Adipocyte (in vitro differentiated cells): ENCODE measurements at regions not wholly inside any gene's neighbourhood (a gene's known extent, or its start where the extent isn't known, plus 50 kb on each side); places are given as distances from the start of the nearest gene placed in this dataset.

ENCODE experiments used
- DNase-seq: peaks from one replicate; pipeline ENCODE4 v3.0.0-alpha.2; 2015; ENCODE audit warnings: low read depth
- H3K27me3 ChIP-seq: replicated peaks from 2 replicates; pipeline ENCODE4 v1.7.0; 2013; ENCODE audit warnings: mild to moderate bottlenecking, low read length, moderate library complexity; ENCODE audit not compliant: control insufficient read depth, insufficient read depth
- H3K36me3 ChIP-seq: 2 replicates; pipeline ENCODE4 v1.7.0; 2013; ENCODE audit warnings: low read length, mild to moderate bottlenecking, moderate library complexity; ENCODE audit not compliant: control insufficient read depth, insufficient read depth, severe bottlenecking
- H3K4me1 ChIP-seq: 2 replicates; pipeline ENCODE4 v1.7.0; 2013; ENCODE audit warnings: mild to moderate bottlenecking, low read length, moderate library complexity; ENCODE audit not compliant: control insufficient read depth, insufficient read depth
- H3K4me3 ChIP-seq: 2 replicates; pipeline ENCODE4 v1.7.0; 2013; ENCODE audit warnings: mild to moderate bottlenecking, low read length, moderate library complexity
- H3K9ac ChIP-seq: 2 replicates; pipeline ENCODE4 v1.7.0; 2013; ENCODE audit warnings: mild to moderate bottlenecking, low read length, moderate library complexity
- H3K9me3 ChIP-seq: 2 replicates; pipeline ENCODE4 v1.7.0; 2013; ENCODE audit warnings: mild to moderate bottlenecking, low read length, moderate library complexity; ENCODE audit not compliant: control insufficient read depth

DNA sequence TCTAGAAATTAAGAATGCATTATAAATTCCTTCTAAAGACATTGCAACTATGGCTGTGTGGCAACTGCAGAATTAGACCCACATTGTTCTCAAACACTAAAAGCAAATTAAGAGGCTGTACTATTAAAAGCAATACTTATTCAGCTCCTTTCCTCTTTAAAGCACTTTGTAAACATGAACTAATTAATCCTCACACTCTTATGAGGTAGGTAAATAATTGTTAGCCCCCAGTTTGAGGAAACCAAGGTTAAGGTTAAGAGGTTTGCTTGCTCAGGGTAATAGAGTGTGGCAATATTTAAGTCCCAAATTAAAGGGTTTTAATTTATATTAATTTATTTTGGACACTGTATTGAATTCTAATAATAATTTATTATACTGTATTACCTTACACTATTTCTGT lies 553.8 kb downstream of the LRRIQ3 start:
- H3K4me3 ChIP-seq = no peak overlapping the region
- H3K27me3 ChIP-seq = no peaks in the 10 kb centered on the region
- DNase-seq = no peak
- H3K9me3 ChIP-seq = no peaks in the 10 kb centered on the region
- no peaks in the 10 kb centered on the region for H3K4me1 ChIP-seq
- no peak overlapping the region for H3K9ac ChIP-seq
- H3K36me3 ChIP-seq = no peaks in the 10 kb centered on the region

DNA sequence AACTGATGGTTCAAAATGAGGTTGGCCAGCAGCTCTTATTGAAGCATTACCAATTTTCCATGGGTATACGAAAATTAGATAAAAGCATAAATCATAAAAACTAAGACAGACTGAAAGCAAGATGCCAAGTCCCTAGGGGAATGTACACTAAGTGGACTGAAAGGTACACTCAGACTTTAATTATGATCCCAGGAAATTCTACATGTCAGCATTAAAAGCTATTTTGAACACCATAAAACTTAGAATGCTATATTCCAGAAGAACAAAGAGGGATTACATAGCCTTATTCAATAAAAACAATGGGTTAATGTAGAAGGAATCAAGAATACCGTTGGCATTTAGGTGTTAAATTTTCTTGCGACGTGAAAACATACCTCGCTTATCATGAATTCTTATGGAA lies 558.5 kb downstream of the LRRIQ3 start:
- H3K36me3 ChIP-seq = no peaks in the 10 kb centered on the region
- H3K4me3 ChIP-seq = no peak overlapping the region
- H3K9ac ChIP-seq = no peak overlapping the region
- H3K4me1 ChIP-seq = no peaks in the 10 kb centered on the region
- H3K9me3 ChIP-seq = no peaks in the 10 kb centered on the region
- no peak for DNase-seq
- no peaks in the 10 kb centered on the region for H3K27me3 ChIP-seq

DNA sequence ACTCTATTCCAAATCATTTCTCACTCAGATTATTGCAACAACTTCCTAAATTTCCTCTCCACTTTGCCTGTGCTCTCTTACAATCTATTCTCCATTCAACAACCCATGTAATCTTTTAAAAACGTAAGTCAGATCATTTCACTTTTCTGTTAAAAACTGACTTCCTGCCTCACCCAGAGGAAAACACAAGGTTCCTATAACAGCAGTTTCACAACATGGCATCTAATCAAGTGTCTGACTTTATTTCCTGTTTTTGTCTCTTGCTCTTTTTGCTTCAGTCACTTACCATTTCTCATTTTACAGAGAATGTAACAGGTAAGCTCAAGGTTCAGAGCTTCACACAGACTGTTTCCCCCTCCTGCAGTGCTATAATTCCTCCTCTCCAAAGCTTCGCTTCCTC lies 560.7 kb downstream of the LRRIQ3 start:
- no peak for DNase-seq
- Histone ChIP-seq H3K36me3 (no peaks in the 10 kb centered on the region), H3K4me3 (no peak overlapping the region), H3K27me3 (no peaks in the 10 kb centered on the region), H3K9me3 (no peaks in the 10 kb centered on the region), H3K4me1 (no peaks in the 10 kb centered on the region), H3K9ac (no peak overlapping the region)

DNA sequence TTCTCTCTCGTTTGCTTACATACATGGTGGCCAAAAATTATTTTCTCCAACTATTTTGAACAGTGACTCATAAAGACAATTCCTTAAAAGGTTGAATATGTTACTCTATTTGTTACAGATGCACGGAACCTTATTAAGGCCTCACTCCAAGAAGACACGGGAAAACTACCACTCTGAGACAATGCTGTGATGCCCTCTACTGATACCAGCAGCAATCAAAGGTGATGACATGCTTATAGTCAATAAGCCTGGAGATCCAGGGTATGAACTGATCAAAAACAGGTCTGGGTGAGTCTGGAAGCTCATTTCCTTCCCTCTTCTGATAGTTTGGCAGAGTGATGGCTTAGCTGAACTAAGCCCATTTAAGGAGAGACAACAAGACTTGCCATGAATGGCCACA lies 563.0 kb downstream of the LRRIQ3 start:
- no peaks in the 10 kb centered on the region for H3K36me3 ChIP-seq

DNA sequence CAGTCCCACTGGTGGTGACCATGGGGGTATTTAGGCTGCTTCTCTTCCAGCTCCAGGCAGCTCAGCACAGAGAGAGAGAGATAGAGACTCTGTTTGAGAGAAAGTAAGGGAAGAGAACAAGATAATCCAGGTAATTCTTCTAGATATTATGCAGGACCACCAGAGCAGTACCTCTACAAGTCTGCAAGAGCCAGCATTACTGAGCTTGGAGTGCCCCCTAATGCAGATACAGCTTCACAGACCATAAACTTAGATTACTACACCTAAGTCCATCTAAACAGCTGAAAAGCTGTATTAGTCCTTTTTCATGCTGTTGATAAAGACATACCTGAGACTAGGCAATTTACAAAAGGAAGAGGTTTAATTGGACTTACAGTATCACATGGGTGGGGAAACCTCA lies 570.3 kb downstream of the LRRIQ3 start:
- no peaks in the 10 kb centered on the region for H3K27me3 ChIP-seq
- H3K36me3 ChIP-seq = no peaks in the 10 kb centered on the region
- no peak overlapping the region for H3K9ac ChIP-seq
- H3K4me1 ChIP-seq = no peaks in the 10 kb centered on the region
- DNase-seq = no peak
- H3K4me3 ChIP-seq = no peak overlapping the region
- H3K9me3 ChIP-seq = no peaks in the 10 kb centered on the region

More for the DNA sequence above, 563.0 kb downstream of the LRRIQ3 start:
- no peak overlapping the region for H3K4me3 ChIP-seq
- DNase-seq = no peak
- no peak overlapping the region for H3K9ac ChIP-seq
- no peaks in the 10 kb centered on the region for H3K4me1 ChIP-seq
- H3K9me3 ChIP-seq = no peaks in the 10 kb centered on the region
- no peaks in the 10 kb centered on the region for H3K27me3 ChIP-seq

DNA sequence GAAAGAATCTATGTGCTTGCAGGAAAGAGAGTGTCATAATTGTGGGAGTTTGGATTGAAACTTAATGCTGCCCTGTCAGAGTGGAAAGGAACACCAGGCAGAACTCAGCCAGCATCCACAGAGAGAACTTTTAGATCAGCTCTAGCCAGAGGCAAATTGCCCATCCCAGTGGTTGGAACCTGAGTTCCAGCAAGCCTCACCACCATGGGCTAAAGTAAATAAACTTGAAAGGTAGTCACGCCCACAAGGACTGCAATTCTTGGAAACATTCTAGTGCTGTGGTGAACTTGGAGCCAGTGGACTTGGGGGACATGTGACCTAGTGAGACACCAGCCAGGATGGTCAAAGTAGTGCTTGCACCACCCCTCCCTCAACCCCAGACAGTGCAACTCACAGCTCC lies 571.6 kb downstream of the LRRIQ3 start:
- H3K27me3 ChIP-seq = no peaks in the 10 kb centered on the region
- H3K9ac ChIP-seq = no peak overlapping the region
- H3K4me1 ChIP-seq = no peaks in the 10 kb centered on the region

DNA sequence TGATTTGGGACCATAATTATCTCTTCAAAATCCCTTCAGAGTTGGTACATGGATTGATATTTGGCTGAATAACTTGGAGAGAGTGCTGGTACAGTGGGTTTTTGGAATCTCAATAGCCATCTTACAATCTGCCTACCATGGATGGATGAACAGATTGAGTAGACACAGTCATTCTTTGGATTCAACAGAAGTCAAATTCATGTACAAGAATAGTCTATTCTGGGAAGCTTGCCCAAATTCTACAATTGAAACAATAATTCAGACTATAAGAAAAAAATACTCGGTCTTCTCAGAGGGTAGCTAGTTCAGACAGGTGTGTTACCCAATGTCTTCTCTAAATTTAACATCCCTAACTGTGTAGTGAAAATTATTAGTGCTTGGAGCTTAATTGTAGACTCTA lies 574.0 kb downstream of the LRRIQ3 start:
- no peaks in the 10 kb centered on the region for H3K27me3 ChIP-seq
- no peak overlapping the region for H3K9ac ChIP-seq
- no peak for DNase-seq
- no peaks in the 10 kb centered on the region for H3K36me3 ChIP-seq
- H3K9me3 ChIP-seq = no peaks in the 10 kb centered on the region
- H3K4me1 ChIP-seq = no peaks in the 10 kb centered on the region
- no peak overlapping the region for H3K4me3 ChIP-seq

More for the DNA sequence above, 571.6 kb downstream of the LRRIQ3 start:
- Histone ChIP-seq H3K9me3 (no peaks in the 10 kb centered on the region), H3K36me3 (no peaks in the 10 kb centered on the region), H3K4me3 (no peak overlapping the region)
- no peak for DNase-seq

DNA sequence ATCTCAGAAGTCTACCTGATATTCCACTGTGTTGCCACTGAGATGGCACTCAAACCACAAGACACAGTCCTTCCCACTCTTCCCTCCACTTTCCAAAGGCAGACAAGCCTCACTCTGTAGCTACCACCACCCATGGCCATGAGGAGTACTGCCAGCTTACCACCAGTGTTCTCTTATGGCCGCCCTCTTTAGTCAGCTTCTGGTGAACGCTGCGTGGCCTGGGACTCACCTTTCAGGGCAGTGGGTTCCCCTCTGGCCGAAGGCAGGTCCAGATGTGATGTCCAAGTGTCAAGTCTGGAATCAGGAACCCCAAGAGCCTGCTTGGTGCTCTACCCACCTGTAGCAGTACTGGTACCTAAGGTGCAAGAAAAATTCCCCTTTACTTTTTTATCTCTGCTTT lies 580.8 kb downstream of the LRRIQ3 start:
- no peak overlapping the region for H3K4me3 ChIP-seq
- H3K27me3 ChIP-seq = no peaks in the 10 kb centered on the region
- no peak overlapping the region for H3K9ac ChIP-seq
- H3K36me3 ChIP-seq = no peaks in the 10 kb centered on the region
- no peaks in the 10 kb centered on the region for H3K9me3 ChIP-seq
- DNase-seq = no peak
- H3K4me1 ChIP-seq = no peaks in the 10 kb centered on the region

DNA sequence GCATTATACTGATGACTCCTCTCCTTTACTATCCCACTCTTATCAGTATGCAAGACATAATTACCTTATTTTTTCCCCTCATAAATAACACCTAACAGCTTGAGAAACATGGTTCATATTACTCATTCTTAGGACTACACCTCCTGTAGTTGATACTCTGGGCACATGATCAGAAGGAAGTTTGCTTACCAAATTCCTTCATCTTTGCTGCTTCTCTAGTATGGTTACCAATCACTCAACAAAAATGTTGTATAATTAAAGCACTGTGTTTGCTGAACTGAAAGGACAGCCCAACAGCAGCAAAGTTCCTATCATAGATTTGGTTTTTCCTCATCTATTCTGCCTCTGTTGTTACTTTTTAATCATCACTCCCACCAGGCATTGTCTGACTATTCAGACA lies 586.3 kb downstream of the LRRIQ3 start:
- H3K4me3 ChIP-seq = no peak overlapping the region
- no peaks in the 10 kb centered on the region for H3K9me3 ChIP-seq
- no peaks in the 10 kb centered on the region for H3K36me3 ChIP-seq
- no peak overlapping the region for H3K9ac ChIP-seq
- H3K27me3 ChIP-seq = no peaks in the 10 kb centered on the region
- H3K4me1 ChIP-seq = no peaks in the 10 kb centered on the region
- DNase-seq = no peak

DNA sequence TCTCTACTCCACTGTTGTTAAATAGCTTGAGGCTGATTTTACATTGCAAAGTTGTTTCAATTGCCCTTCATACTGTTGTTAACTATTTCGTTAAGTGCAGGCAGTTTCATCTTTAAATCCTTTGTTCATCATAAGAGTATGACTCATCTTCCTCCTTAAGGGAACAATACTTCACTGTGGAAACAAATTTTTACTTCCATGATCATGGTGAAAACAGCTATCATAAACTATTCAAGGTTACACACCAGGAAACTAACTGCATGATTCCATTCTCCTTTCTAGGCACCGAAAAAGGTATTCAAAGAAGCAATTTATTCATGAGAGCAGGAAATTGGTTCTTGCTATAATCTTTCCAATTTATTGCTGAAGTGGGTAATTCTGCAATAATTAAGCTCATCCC lies 593.2 kb downstream of the LRRIQ3 start:
- H3K9ac ChIP-seq = no peak overlapping the region
- no peaks in the 10 kb centered on the region for H3K9me3 ChIP-seq
- no peaks in the 10 kb centered on the region for H3K4me1 ChIP-seq
- DNase-seq = no peak
- H3K27me3 ChIP-seq = no peaks in the 10 kb centered on the region
- H3K36me3 ChIP-seq = no peaks in the 10 kb centered on the region
- no peak overlapping the region for H3K4me3 ChIP-seq

DNA sequence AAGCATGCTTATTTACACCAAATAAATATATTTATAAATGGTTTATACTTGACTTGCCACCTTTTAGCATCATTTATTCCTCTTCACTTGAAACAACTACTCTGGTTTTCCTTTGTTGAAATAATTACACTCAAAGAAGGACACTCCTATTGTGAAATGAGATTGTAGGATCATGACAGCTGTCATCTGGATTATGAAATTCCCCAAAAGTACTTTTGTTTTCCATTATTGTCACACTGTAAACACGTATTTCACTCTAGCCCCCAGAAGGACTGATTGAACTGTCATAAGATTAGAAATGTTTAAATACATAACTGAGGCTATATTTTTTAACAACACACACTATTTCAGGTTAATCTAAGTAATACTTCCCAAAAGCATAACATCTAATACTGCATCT lies 593.8 kb downstream of the LRRIQ3 start:
- DNase-seq = no peak
- H3K27me3 ChIP-seq = no peaks in the 10 kb centered on the region
- no peaks in the 10 kb centered on the region for H3K36me3 ChIP-seq
- H3K9me3 ChIP-seq = no peaks in the 10 kb centered on the region
- no peak overlapping the region for H3K9ac ChIP-seq
- no peak overlapping the region for H3K4me3 ChIP-seq
- no peaks in the 10 kb centered on the region for H3K4me1 ChIP-seq

DNA sequence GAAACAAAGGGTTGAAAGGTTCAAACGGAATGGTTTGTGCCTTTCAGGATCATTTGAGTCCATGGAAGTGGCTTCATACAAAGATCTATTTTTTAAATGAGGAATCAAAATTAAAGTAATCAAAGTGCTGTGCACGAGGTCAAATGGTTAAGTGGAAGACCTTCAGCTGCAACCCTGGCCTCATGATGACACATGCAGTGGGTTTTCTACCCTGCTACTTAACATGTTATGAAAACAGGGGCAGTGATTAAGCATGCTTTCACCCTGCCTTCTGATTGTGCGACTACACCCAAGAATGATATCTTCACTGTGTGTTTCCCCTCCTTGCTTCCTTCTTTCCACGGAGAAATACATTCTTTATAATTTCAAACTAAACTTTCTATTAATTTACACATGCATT lies 604.2 kb downstream of the LRRIQ3 start:
- no peak for DNase-seq
- Histone ChIP-seq H3K9ac (no peak overlapping the region), H3K9me3 (no peaks in the 10 kb centered on the region), H3K27me3 (no peaks in the 10 kb centered on the region), H3K36me3 (no peaks in the 10 kb centered on the region), H3K4me3 (no peak overlapping the region), H3K4me1 (no peaks in the 10 kb centered on the region)
